GM12891 (cell line): ENCODE measurements at regions not wholly inside any gene's neighbourhood (a gene's known extent, or its start where the extent isn't known, plus 50 kb on each side); places are given as distances from the start of the nearest gene placed in this dataset.

Experiments used
- PAX5 ChIP-seq: IDR thresholded peaks from 2 replicates; pipeline ENCODE4 v1.6.1; 2011; ENCODE audit warnings: low read length, moderate library complexity, mild to moderate bottlenecking; ENCODE audit not compliant: insufficient read depth, severe bottlenecking
- POLR2A ChIP-seq: IDR thresholded peaks from 2 replicates; pipeline ENCODE4 v1.6.1; 2011; ENCODE audit warnings: low read depth, low read length, control low read depth
- POLR2AphosphoS5 ChIP-seq: IDR thresholded peaks from 2 replicates; pipeline ENCODE4 v1.6.1; 2011; ENCODE audit warnings: low read depth, low read length, control low read depth
- POU2F2 ChIP-seq: IDR thresholded peaks from 2 replicates; pipeline ENCODE4 v1.6.1; 2011; ENCODE audit warnings: low read depth, mild to moderate bottlenecking, control low read depth, low read length, moderate library complexity
- SPI1 ChIP-seq: IDR thresholded peaks from 2 replicates; pipeline ENCODE4 v1.6.1; 2011; ENCODE audit warnings: low read depth, low read length, control low read depth
- TAF1 ChIP-seq: IDR thresholded peaks from 2 replicates; pipeline ENCODE4 v1.6.1; 2011; ENCODE audit warnings: low read depth, low read length, control low read depth

- TF ChIP-seq POLR2A (no peak), TAF1 (no peak), POLR2AphosphoS5 (no peak), SPI1 (no peak), PAX5 (no peak), POU2F2 (no peak)
These were observed 148.6 kb downstream of the MAIP1 start for GRCh38 chr2:200104015-200104414.
